ENCODE measurements at regions not wholly inside any gene's neighbourhood (a gene's known extent, or its start where the extent isn't known, plus 50 kb on each side); places are given as distances from the start of the nearest gene placed in this dataset.

GRCh38 chr11:90845799-90846198 is 623.0 kb upstream of the CHORDC1 start:
- DNase-seq (ENCODE audit: low spot score), result no peak

GRCh38 chr11:90845126-90845525 is 622.3 kb upstream of the CHORDC1 start:
- no peak for DNase-seq (ENCODE audit: low spot score)

- DNase-seq (ENCODE audit: low spot score), result no peak
Observed at GRCh38 chr11:90844041-90844440, 621.2 kb upstream of the CHORDC1 start.

- no peak for DNase-seq (ENCODE audit: low spot score)
Observed at GRCh38 chr11:90842681-90843080, 619.8 kb upstream of the CHORDC1 start.

GRCh38 chr11:90840071-90840470 is 617.2 kb upstream of the CHORDC1 start:
- DNase-seq (ENCODE audit: low spot score), result no peak

GRCh38 chr11:90836031-90836430 is 613.2 kb upstream of the CHORDC1 start:
- DNase-seq (ENCODE audit: low spot score), result no peak

- no peak for DNase-seq (ENCODE audit: low spot score)
Observed at GRCh38 chr11:90823446-90823845, 600.6 kb upstream of the CHORDC1 start.

GRCh38 chr11:90822996-90823395 is 600.1 kb upstream of the CHORDC1 start:
- DNase-seq (ENCODE audit: low spot score), result no peak

GRCh38 chr11:90818196-90818745 is 595.4 kb upstream of the CHORDC1 start:
- no peak for DNase-seq (ENCODE audit: low spot score)

- no peak for DNase-seq (ENCODE audit: low spot score)
Observed at GRCh38 chr11:90809581-90809980, 586.7 kb upstream of the CHORDC1 start.

- no peak for DNase-seq (ENCODE audit: low spot score)
Observed at GRCh38 chr11:90805172-90805571, 582.3 kb upstream of the CHORDC1 start.

GRCh38 chr11:90803831-90804230 is 581.0 kb upstream of the CHORDC1 start:
- no peak for DNase-seq (ENCODE audit: low spot score)

- DNase-seq (ENCODE audit: low spot score), result no peak
Observed at GRCh38 chr11:90803366-90803765, 580.5 kb upstream of the CHORDC1 start.

- DNase-seq (ENCODE audit: low spot score), result no peak
Observed at GRCh38 chr11:90798769-90799168, 575.9 kb upstream of the CHORDC1 start.

GRCh38 chr11:90795746-90796145 is 572.9 kb upstream of the CHORDC1 start:
- DNase-seq (ENCODE audit: low spot score), result no peak

GRCh38 chr11:90788961-90789360 is 566.1 kb upstream of the CHORDC1 start:
- no peak for DNase-seq (ENCODE audit: low spot score)

- no peak for DNase-seq (ENCODE audit: low spot score)
Observed at GRCh38 chr11:90784241-90784814, 561.5 kb upstream of the CHORDC1 start.

GRCh38 chr11:90783111-90783510 is 560.3 kb upstream of the CHORDC1 start:
- no peak for DNase-seq (ENCODE audit: low spot score)

GRCh38 chr11:90779098-90779497 is 556.2 kb upstream of the CHORDC1 start:
- DNase-seq (ENCODE audit: low spot score), result no peak

GRCh38 chr11:90775567-90776165 is 552.8 kb upstream of the CHORDC1 start:
- no peak for DNase-seq (ENCODE audit: low spot score)

- DNase-seq (ENCODE audit: low spot score), result no peak
Observed at GRCh38 chr11:90774727-90775566, 552.1 kb upstream of the CHORDC1 start.

- no peak for DNase-seq (ENCODE audit: low spot score)
Observed at GRCh38 chr11:90770007-90770406, 547.2 kb upstream of the CHORDC1 start.

GRCh38 chr11:90766121-90766520 is 543.3 kb upstream of the CHORDC1 start:
- no peak for DNase-seq (ENCODE audit: low spot score)
